Fibroblast of lung (primary cell): ENCODE measurements at regions not wholly inside any gene's neighbourhood (a gene's known extent, or its start where the extent isn't known, plus 50 kb on each side); places are given as distances from the start of the nearest gene placed in this dataset.

ENCODE experiments used
- DNase-seq, 2 donors: peaks; one replicate each; pipeline versions ENCODE4 v3.0.0 to v3.0.0-alpha.2; 2010; ENCODE audit warnings: low read depth in 2 of 2
- H2AFZ ChIP-seq: 2 replicates; pipeline ENCODE4 v1.5.1; 2012; ENCODE audit warnings: low read length, control low read depth, inconsistent platforms
- H3K27ac ChIP-seq: 2 replicates; pipeline ENCODE4 v1.5.1; 2011; ENCODE audit warnings: low read length, control low read depth; ENCODE audit not compliant: insufficient read depth
- H3K27me3 ChIP-seq: 2 replicates; pipeline ENCODE4 v1.5.1; 2011; ENCODE audit warnings: mild to moderate bottlenecking, low read length; ENCODE audit not compliant: control insufficient read depth, insufficient read depth
- H3K36me3 ChIP-seq: 2 replicates; pipeline ENCODE4 v1.5.1; 2011; ENCODE audit warnings: low read length; ENCODE audit not compliant: control insufficient read depth, insufficient read depth
- H3K4me1 ChIP-seq: 2 replicates; pipeline ENCODE4 v1.5.1; 2011; ENCODE audit warnings: low read length; ENCODE audit not compliant: control insufficient read depth, insufficient read depth; ENCODE audit errors: extremely low read depth
- H3K4me2 ChIP-seq: 2 replicates; pipeline ENCODE4 v1.5.1; 2011; ENCODE audit warnings: low read length, control low read depth; ENCODE audit not compliant: insufficient read depth; ENCODE audit errors: extremely low read depth
- H3K4me3 ChIP-seq, 4 experiments: fragments of 200-600 bp in 1 of 4; sonication (generic) in 1 of 4; replicated peaks in 1 of 4; 2 replicates each; pipeline ENCODE4 v1.5.1; 2011 to 2016; ENCODE audit warnings: low read length in 4 of 4, low read depth in 3 of 4, mild to moderate bottlenecking in 3 of 4, control low read depth in 2 of 4, inconsistent platforms in 1 of 4, mixed read lengths in 1 of 4; ENCODE audit not compliant: insufficient read depth in 1 of 4; ENCODE audit errors: control extremely low read depth in 1 of 4
- H3K79me2 ChIP-seq: 2 replicates; pipeline ENCODE4 v1.5.1; 2012; ENCODE audit warnings: mild to moderate bottlenecking, low read length, inconsistent platforms; ENCODE audit not compliant: control insufficient read depth, insufficient read depth
- H3K9ac ChIP-seq: 2 replicates; pipeline ENCODE4 v1.5.1; 2011; ENCODE audit warnings: mild to moderate bottlenecking, low read length, control low read depth; ENCODE audit not compliant: insufficient read depth
- H3K9me3 ChIP-seq: 2 replicates; pipeline ENCODE4 v1.5.1; 2012; ENCODE audit warnings: low read depth, low read length; ENCODE audit not compliant: control insufficient read depth, insufficient read depth
- H4K20me1 ChIP-seq: 2 replicates; pipeline ENCODE4 v1.5.1; 2011; ENCODE audit warnings: low read length; ENCODE audit not compliant: control insufficient read depth, insufficient read depth; ENCODE audit errors: extremely low read depth
- CTCF ChIP-seq, 2 donors: IDR thresholded peaks in 1 of 2; conservative IDR thresholded peaks in 1 of 2; 1 replicate in 1 of 2; 2 replicates in 1 of 2; pipeline ENCODE4 v1.5.1; 2011 to 2012; ENCODE audit warnings: low read length in 2 of 2, control low read depth in 1 of 2, inconsistent platforms in 1 of 2, low read depth in 1 of 2, mild to moderate bottlenecking in 1 of 2
- EZH2 ChIP-seq: IDR thresholded peaks from 2 replicates; pipeline ENCODE4 v1.5.1; 2012; ENCODE audit warnings: low read length, control low read depth, mild to moderate bottlenecking; ENCODE audit errors: missing control alignments

DNA sequence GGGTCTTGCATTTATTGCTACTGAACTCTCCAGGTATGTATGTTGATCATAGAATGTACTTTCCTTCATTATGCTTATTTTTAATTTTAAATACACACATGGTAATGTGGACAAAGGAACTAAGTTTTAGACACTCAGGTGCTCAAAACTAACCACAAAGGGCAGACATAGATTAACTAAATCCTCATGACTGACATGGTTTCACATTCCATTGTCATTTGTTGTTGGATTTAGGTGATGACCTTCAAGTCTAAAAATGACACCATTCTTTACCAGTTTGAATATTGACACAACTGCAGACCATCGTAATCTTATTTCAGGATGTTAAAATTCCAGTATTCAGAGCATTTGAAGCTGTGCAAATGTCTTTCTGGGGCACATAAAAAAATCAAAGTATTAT is 128.4 kb downstream of the BBS10 start:
- H3K27me3 ChIP-seq, result no peaks in the 10 kb centered on the region
- H3K36me3 ChIP-seq, result no peaks in the 10 kb centered on the region
- H4K20me1 ChIP-seq, result no peaks in the 10 kb centered on the region
- no peaks in the 10 kb centered on the region for H3K79me2 ChIP-seq
- H2AFZ ChIP-seq, result no peak overlapping the region
- DNase-seq, result no peak
- H3K9ac ChIP-seq, result no peak overlapping the region
- no peak overlapping the region for H3K27ac ChIP-seq
- H3K9me3 ChIP-seq, result no peaks in the 10 kb centered on the region
- H3K4me3 ChIP-seq, result no peak overlapping the region
- TF ChIP-seq EZH2 (no peak), CTCF (conservative IDR thresholded peaks at IDR 0.05 in 1 of 2, IDR thresholded peaks at IDR 0.05 in 1 of 2; ENCODE audit: low read depth in 1 of 2, low read length in 2 of 2) (no peak)
- no peak overlapping the region for H3K4me2 ChIP-seq
- H3K4me1 ChIP-seq, result no peaks in the 10 kb centered on the region

DNA sequence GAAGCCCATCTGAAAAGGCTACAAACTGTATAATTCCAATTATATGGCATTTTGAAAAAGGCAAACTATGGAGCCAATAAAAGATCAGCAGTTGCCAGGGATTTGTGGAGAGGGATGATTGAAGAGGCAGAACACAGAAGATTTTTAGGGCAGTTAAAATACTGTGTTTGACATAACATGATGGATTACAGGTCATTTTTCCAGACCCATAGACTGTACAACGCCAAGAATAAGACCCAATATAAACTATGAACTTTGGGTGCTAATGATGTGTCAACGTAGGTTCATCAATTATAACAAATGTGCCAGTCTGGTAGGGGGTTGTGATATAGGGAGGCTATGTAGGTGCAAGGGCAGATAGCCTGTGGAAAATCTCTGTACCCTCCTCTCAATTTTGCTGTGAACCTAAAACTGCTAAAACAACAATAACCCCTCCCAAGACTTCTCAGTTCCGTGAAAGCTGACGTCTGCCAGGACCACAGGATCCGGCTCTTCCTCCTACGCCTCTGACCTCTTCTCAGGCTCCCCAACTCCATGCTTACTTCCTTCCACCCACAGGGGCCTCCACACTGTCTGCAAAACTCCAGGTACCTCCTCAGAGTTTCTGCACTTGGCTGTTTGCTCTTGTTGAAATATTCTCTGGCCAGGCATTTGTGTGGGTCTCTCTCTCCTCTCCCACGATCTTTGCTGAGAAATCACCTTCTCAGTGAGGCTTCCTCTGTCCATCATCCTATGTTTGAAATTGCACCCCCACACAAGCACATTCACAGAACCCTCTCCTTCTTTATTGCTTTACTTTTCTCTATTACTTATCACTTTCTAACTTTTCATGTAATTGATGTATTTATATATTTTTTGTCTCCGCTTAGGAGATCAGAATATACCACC is 131.4 kb downstream of the BBS10 start:
- Histone ChIP-seq H2AFZ (peak overlapping the region; percentile 59), H3K79me2 (no peaks in the 10 kb centered on the region), H3K9me3 (no peaks in the 10 kb centered on the region), H3K4me2 (no peak overlapping the region), H3K4me3 (no peak overlapping the region), H3K36me3 (no peaks in the 10 kb centered on the region), H3K27ac (no peak overlapping the region), H3K27me3 (no peaks in the 10 kb centered on the region), H4K20me1 (no peaks in the 10 kb centered on the region), H3K9ac (no peak overlapping the region), H3K4me1 (no peaks in the 10 kb centered on the region)
- no peak for TF ChIP-seq CTCF (conservative IDR thresholded peaks at IDR 0.05 in 1 of 2, IDR thresholded peaks at IDR 0.05 in 1 of 2; ENCODE audit: low read depth in 1 of 2, low read length in 2 of 2)
- no peak for TF ChIP-seq EZH2
- DNase-seq, result no peak

- no peaks in the 10 kb centered on the region for H3K4me1 ChIP-seq
- no peak for DNase-seq
Observed at GRCh38 chr12:76208129-76208528, 123.6 kb upstream of the NAP1L1 start.

More at GRCh38 chr12:76208129-76208528, 123.6 kb upstream of the NAP1L1 start:
- Histone ChIP-seq H3K9me3 (no peaks in the 10 kb centered on the region), H3K27me3 (no peaks in the 10 kb centered on the region), H4K20me1 (no peaks in the 10 kb centered on the region), H3K9ac (no peak overlapping the region), H3K79me2 (no peaks in the 10 kb centered on the region), H3K36me3 (no peaks in the 10 kb centered on the region), H2AFZ (no peak overlapping the region), H3K4me2 (no peak overlapping the region), H3K27ac (no peak overlapping the region), H3K4me3 (no peak overlapping the region)
- TF ChIP-seq EZH2, result no peak
- no peak for TF ChIP-seq CTCF (conservative IDR thresholded peaks at IDR 0.05 in 1 of 2, IDR thresholded peaks at IDR 0.05 in 1 of 2; ENCODE audit: low read depth in 1 of 2, low read length in 2 of 2)
